Epithelial cell of proximal tubule (primary cell): ENCODE measurements at regions not wholly inside any gene's neighbourhood (a gene's known extent, or its start where the extent isn't known, plus 50 kb on each side); places are given as distances from the start of the nearest gene placed in this dataset.

Source experiments
- DNase-seq: peaks from one replicate; pipeline ENCODE4 v3.0.0-alpha.2; 2011; ENCODE audit warnings: low read depth
- H3K4me3 ChIP-seq: 2 replicates; pipeline ENCODE4 v1.5.1; 2011; ENCODE audit warnings: low read depth, mild to moderate bottlenecking, low read length
- CTCF ChIP-seq: conservative IDR thresholded peaks from 2 replicates; pipeline ENCODE4 v1.5.1; 2012; ENCODE audit warnings: low read depth, mild to moderate bottlenecking, low read length

- H3K4me3 ChIP-seq: no peak overlapping the region
- no peak for DNase-seq
- no peak for TF ChIP-seq CTCF
Observed at GRCh38 chr1:8095584-8095983, 69.5 kb upstream of the ERRFI1 start.

GRCh38 chr1:8094481-8095241 lies 68.6 kb upstream of the ERRFI1 start:
- H3K4me3 ChIP-seq: no peak overlapping the region
- DNase-seq: no peak
- TF ChIP-seq CTCF: no peak

GRCh38 chr1:8093221-8093980 lies 67.3 kb upstream of the ERRFI1 start:
- no peak for DNase-seq
- H3K4me3 ChIP-seq: no peak overlapping the region
- no peak for TF ChIP-seq CTCF

- no peak for TF ChIP-seq CTCF
- H3K4me3 ChIP-seq: no peak overlapping the region
- no peak for DNase-seq
Observed at GRCh38 chr1:8092657-8093056, 66.5 kb upstream of the ERRFI1 start.

GRCh38 chr1:8091691-8092090 lies 65.6 kb upstream of the ERRFI1 start:
- TF ChIP-seq CTCF: no peak
- H3K4me3 ChIP-seq: no peak overlapping the region
- no peak for DNase-seq

- DNase-seq: no peak
- no peak for TF ChIP-seq CTCF
- no peak overlapping the region for H3K4me3 ChIP-seq
Observed at GRCh38 chr1:8090241-8090702, 64.2 kb upstream of the ERRFI1 start.
